Stimulated activated CD8-positive, alpha-beta memory T cell treated with anti-CD3 and anti-CD28 coated beads, Interleukin-7, amount 100 ng/mL, for 48 hours (primary cell): ENCODE measurements at regions not wholly inside any gene's neighbourhood (a gene's known extent, or its start where the extent isn't known, plus 50 kb on each side); places are given as distances from the start of the nearest gene placed in this dataset.

Experiments used
- DNase-seq, 2 donors: peaks; one replicate each; pipeline ENCODE4 v3.0.0-alpha.2; 2020; ENCODE audit warnings: low read depth in 1 of 2; ENCODE audit errors: extremely low read depth in 1 of 2

GRCh38 chr10:62453274-62453673 is 79.1 kb downstream of the ZNF365 start:
- DNase-seq: no peak

DNA sequence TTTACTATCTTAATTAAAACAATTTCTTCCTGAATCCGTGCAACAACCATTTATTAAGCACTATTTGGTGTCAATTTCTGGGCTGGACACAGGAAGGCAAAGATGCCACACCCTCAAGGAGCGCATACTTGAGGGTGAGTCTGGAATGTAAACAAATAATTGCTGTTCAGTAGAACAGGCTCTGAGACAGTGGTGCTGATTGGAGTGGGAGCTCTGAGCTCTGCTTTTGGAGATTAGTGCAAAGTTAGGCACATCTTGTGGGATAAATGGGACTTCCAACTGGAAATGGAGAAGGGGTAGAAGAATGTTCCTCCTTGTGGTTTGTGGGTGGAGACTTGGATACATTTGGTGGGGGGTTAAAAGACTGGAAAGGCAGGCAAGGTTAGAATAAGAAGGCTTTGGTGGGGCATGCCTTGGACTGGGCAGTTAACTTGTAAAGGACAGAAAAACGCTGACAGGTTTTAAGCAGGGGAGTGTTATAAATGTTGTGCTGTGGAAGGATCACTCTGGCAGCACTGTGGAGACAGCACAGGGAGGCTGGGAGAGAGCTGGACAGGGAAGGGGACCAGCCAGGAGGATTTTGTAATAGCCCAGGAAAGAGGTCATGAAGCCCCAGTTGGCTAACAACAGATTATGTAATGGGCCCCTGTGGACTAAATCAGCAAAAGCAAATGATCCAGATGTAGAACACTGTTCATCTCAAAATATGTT is 80.7 kb downstream of the ZNF365 start:
- DNase-seq: no peak

- DNase-seq: no peak
These were observed 82.5 kb downstream of the ZNF365 start for GRCh38 chr10:62456611-62457101.

GRCh38 chr10:62457196-62457595 is 83.0 kb downstream of the ZNF365 start:
- DNase-seq: no peak

GRCh38 chr10:62457598-62457997 is 83.4 kb downstream of the ZNF365 start:
- DNase-seq: no peak

DNA sequence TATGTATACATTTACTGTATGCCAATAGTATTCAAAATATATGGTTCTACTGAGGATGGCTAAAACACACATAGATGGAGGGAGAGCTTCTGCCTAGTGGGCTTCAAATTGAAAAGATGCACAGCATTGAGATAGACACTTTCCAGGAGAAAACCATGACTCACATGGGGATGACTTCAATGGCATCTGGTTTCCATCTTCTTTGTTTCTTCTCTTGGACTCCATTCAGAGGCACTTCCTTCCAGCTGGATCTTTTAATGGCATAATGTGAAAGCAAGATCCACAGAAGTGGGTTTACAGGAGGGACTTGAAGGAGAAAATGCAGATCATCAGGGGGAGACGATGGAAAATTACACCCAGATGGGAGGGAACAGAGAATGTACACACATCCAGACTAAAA is 84.9 kb downstream of the ZNF365 start:
- DNase-seq: no peak

DNA sequence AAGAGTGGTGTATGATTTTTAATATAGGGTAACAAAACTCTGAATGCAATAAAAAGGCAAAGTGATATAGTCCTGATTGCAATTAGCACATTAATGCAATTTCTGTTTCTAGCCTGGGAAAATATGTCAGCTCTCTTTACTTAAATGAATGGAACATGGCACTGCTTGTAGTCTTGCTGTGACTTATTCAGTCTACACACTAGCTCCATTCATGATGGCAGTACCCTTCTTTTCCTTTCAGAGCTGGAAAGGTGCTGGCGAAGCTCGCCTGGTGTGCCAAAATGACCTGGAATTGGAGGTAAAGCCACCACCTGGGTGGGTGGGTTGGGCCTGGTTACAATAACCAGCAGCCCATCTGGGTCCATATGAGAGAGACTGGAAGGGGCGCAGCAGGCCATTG is 85.3 kb downstream of the ZNF365 start:
- DNase-seq: no peak

DNA sequence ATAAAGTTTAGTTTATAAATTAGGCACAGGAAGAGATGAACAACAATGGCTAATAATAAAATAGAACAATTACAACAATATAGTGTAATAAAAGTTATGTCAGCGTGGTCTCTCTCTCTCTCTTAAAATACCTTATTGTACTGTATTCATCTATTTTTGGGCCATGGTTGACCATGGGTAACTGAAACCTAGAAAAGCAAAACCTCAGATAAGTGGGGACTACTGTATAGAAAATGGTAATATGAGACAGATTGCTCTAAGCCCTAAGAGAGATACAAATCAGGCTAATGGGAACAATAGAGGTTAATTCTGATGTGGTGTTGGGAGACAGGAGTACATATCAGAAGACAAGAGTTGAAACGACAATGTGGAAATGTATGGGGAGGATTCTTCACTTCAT is 86.2 kb downstream of the ZNF365 start:
- DNase-seq: no peak

GRCh38 chr10:62461120-62461519 is 87.0 kb downstream of the ZNF365 start:
- DNase-seq: no peak

DNA sequence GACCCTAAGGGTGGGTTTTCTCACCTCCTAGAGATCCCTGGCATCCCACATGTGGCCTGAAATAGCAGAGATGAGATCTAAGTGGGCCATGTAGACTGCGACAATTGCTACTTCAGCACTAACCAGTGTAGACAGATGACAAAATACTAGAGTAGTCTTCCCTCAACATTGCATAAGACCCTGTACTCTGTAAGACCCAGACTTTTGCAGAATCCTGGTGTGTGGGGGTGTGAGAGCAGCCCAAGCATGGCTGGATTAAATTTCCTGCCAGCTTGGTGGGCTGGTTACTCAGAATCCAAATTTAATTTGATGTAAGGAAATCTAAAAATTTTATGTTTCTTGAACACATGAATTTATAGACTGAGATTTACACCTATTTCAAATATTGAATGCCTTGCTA is 88.3 kb downstream of the ZNF365 start:
- no peak for DNase-seq

- no peak for DNase-seq
These were observed 89.2 kb downstream of the ZNF365 start for GRCh38 chr10:62463364-62463763.

- DNase-seq: no peak
These were observed 90.1 kb downstream of the ZNF365 start for GRCh38 chr10:62464308-62464707.

DNA sequence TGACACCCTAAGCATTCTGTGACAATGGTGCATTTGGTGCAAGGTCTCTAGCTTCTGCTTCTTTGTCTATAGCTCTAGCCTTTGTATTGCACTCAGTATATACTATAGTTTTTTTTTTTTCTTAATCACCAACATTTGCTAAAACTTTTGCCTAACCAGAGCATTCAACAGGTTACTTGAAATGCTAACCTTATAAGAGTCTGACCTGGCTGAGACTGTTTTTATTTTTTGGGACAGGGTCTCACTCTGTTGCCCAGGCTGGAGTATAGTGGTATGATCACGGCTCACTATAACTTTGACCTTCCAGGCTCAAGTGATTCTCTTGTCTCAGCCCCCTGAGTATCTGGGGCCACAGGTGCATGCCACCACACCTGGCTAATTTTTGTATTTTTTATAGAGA is 92.4 kb downstream of the ZNF365 start:
- no peak for DNase-seq

- no peak for DNase-seq
These were observed 93.4 kb downstream of the ZNF365 start for GRCh38 chr10:62467527-62467926.

DNA sequence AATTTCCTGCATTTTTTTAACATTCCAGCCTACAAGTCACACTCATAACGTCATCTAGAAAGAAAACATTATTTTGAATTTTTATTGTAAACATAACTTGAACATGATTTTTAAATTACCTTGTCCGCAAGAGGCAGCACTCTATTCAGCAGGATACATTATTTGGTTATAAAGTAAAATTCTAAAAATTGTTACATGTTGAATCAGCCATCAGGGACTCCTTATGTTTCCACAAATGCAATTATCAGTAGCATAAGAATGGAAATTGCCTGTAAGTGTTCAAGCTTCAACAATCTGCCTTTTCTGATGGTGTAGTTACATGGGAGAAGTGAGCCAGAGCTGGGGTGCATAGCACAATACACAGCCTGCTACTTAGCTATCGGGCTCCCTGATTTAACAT is 97.5 kb downstream of the ZNF365 start:
- no peak for DNase-seq

DNA sequence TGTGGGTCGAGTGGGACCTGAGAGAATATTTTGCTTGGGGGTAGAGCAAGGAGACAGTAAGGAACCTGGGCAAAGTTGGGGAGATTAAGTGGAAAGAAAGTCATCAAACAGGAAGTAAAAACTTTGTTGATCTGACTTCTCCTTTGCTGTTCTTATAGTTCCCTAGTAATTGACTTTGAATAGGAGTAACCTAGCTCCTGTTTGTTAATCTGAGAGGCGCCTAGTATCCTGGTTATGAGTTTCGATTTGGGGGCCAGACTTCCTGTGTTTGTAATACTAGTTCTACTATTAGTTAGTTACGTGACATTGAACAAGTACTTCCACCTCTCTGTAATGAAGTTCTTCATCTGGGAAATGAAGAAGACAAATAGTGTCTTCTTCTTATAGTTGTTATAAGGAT is 99.1 kb downstream of the ZNF365 start:
- DNase-seq: no peak

DNA sequence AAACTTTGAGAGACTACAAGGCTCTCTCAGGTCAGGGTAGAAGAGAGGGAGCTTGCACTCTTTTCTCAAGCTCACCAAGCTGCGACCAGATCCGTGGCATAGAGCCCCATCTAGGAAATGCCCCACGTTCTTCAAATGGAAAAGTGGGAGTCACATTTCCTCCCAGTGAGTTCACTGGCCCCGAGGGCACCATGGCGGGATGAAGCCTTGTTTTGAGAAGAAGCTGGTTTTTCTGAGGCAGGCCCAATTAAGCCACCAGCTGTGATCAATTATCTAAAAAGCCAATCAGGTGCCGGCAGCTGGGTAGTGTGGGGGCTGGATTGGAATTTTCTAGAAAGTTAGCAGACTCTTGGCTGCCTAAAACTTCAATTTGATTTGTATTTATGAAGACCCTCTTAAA is 101.4 kb downstream of the ZNF365 start:
- no peak for DNase-seq

- DNase-seq: no peak
These were observed 105.4 kb downstream of the ZNF365 start for GRCh38 chr10:62479523-62479922.

GRCh38 chr10:62480196-62480595 is 106.0 kb downstream of the ZNF365 start:
- DNase-seq: no peak

DNA sequence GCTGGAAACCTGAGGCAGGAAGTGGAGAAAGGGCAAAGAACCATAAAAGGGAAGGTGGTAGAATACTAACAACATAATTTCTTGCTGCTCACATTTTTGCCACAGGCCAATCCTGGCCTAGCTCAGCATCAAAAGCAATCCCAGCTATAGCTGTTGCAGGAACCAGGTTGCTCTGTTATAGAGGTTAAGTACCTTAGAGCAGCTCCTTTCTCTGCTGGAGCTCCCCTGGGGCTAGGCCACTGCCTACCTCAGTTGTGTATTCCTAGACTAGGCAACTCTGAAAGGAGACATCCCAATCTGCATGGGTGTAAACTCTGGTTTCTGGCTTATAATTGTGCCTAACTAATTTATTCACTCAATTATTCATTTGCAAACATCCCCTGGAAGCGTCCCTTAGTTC is 108.4 kb downstream of the ZNF365 start:
- no peak for DNase-seq

GRCh38 chr10:62491597-62491996 is 117.4 kb downstream of the ZNF365 start:
- no peak for DNase-seq

- no peak for DNase-seq
These were observed 118.1 kb downstream of the ZNF365 start for GRCh38 chr10:62492012-62492869.
